Mucosa of stomach (tissue), 1 donor: ENCODE measurements at regions not wholly inside any gene's neighbourhood (a gene's known extent, or its start where the extent isn't known, plus 50 kb on each side); places are given as distances from the start of the nearest gene placed in this dataset.

Experiments
- H3K27me3 ChIP-seq: one replicate; pipeline ENCODE4 v1.7.0; 2013; ENCODE audit warnings: mild to moderate bottlenecking, low read length; ENCODE audit not compliant: control insufficient read depth, insufficient read depth
- H3K36me3 ChIP-seq: one replicate; pipeline ENCODE4 v1.7.0; 2013; ENCODE audit warnings: low read length; ENCODE audit not compliant: control insufficient read depth, insufficient read depth
- H3K4me1 ChIP-seq: one replicate; pipeline ENCODE4 v1.7.0; 2013; ENCODE audit warnings: mild to moderate bottlenecking, low read length; ENCODE audit not compliant: control insufficient read depth, insufficient read depth
- H3K4me3 ChIP-seq: one replicate; pipeline ENCODE4 v1.7.0; 2013; ENCODE audit warnings: low read length
- H3K9ac ChIP-seq: one replicate; pipeline ENCODE4 v1.7.0; 2013; ENCODE audit warnings: mild to moderate bottlenecking, low read length, moderate library complexity
- H3K9me3 ChIP-seq: one replicate; pipeline ENCODE4 v1.7.0; 2013; ENCODE audit warnings: mild to moderate bottlenecking, low read length, moderate library complexity; ENCODE audit not compliant: control insufficient read depth
- donor health status: Pancreatic carcinoma.

DNA sequence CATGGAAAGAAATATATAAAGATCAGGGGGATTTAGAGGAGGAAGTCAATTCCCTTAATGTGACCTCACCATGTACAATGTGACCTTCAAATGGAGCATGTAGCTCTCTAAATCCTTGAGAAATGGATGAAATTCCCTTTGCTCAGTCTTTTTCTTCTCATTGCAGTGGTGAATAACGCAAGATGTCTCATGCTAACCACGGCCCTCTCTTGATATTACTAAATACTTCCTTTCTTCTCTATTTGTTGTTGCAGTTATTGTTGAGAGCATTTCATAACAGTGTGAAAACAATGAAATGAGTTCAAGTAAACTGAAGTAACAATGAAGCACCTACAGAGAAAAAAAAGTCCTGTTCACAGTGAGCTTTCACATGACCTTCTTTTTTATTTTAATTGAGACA lies 55.6 kb downstream of the ZNF281 start:
- Histone ChIP-seq H3K9me3 (no peaks in the 10 kb centered on the region), H3K36me3 (no peaks in the 10 kb centered on the region), H3K9ac (no peak overlapping the region), H3K27me3 (no peaks in the 10 kb centered on the region), H3K4me1 (peaks cover 4% of the 10 kb centered on the region), H3K4me3 (no peak overlapping the region)

DNA sequence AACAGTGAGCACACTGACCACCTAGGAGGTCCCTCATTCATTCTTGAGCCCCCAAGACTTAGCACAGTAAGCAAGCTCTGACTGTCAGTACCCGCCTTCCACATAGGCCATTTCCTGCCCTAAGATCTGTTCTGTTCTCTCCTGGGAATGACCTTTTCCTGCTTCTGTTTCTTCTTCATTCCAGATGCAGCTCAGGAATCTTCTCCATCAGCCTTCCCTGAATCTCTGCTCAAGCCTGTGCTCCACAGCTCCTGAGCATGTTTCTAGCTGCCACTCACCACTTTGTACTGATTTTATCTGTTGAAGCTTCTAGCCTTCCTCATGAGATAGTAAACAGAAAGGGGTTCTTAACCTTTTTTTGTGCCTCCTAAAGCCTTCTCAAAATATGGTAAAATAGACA lies 56.6 kb downstream of the ZNF281 start:
- Histone ChIP-seq H3K27me3 (no peaks in the 10 kb centered on the region), H3K4me1 (peaks cover 4% of the 10 kb centered on the region), H3K9ac (no peak overlapping the region), H3K4me3 (no peak overlapping the region), H3K36me3 (no peaks in the 10 kb centered on the region), H3K9me3 (no peaks in the 10 kb centered on the region)

DNA sequence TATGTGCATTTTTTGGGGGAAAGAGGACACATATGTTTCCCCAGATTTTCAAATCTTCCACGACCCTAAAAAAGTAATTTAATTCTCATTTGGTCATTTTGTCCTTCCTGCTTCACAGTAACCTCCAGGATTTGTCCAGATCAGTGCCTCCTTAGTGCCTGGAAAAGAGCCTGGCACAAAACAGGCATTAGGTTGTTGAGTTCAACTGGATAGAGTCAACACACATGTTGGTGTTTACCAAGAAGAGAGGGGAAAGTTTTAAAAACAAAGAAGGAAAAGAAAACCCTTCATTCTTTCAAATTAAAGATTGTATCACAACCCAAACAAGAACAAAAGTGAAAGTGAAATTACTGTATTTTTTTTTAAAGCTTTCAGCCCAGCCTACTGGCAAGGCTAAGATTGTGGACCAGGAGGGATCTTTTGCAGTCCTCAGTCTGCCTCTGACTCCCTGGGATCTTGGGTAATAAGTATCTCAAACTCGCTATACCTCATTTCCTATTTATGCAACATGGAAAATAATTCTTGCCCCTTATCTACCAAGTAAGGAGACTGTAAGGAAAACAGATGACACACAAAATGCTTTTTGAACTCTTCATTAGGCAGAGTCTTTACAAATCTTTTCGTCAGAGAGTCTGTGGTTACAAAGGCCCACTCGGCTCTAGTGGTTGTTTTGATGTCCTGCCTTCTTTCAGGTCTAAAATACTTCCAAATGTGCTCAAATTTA lies 57.8 kb downstream of the ZNF281 start:
- Histone ChIP-seq H3K27me3 (no peaks in the 10 kb centered on the region), H3K4me3 (no peak overlapping the region), H3K36me3 (no peaks in the 10 kb centered on the region), H3K4me1 (peaks cover 4% of the 10 kb centered on the region), H3K9ac (no peak overlapping the region), H3K9me3 (no peaks in the 10 kb centered on the region)

DNA sequence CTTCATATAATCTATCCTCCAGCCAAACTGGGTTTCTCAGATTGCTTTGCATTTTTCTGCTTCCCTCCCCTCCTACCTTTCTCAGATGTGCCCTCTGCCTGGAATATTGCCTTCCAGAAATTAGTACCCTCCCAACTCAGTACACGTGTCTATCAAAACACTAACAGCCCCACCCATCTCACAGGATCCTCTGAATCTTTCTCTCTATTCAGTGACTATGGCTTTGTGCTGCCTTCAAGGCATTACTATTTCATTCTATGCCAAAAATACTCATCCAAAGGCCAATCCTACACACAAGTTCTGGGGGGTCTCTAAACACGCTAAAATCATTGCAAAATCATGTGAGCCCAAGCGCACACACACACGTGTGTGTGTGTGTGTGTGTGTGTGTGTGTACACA lies 58.4 kb downstream of the ZNF281 start:
- Histone ChIP-seq H3K4me3 (no peak overlapping the region), H3K4me1 (peaks cover 4% of the 10 kb centered on the region), H3K36me3 (no peaks in the 10 kb centered on the region), H3K9ac (no peak overlapping the region), H3K9me3 (no peaks in the 10 kb centered on the region), H3K27me3 (no peaks in the 10 kb centered on the region)

DNA sequence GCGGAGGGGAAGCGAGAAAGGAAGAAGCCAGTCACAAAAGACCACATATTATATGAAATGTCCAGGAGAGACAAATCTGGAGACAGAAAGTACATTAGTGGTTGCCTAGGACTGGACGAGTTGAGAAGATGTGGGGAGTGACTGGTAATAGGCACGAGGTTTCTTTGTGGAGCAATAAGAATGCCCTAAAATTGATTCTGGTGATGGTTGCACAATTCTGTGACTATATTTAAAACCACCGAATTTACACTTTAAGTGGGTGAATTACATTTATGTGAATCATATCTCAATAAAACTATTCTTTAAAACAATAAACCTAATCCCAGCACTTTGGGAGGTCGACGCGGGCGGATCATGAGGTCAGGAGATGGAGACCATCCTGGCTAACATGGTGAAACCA lies 63.1 kb downstream of the ZNF281 start:
- no peak overlapping the region for H3K9ac ChIP-seq
- no peaks in the 10 kb centered on the region for H3K27me3 ChIP-seq
- H3K9me3 ChIP-seq = no peaks in the 10 kb centered on the region
- H3K4me1 ChIP-seq = no peaks in the 10 kb centered on the region
- H3K4me3 ChIP-seq = no peak overlapping the region
- H3K36me3 ChIP-seq = no peaks in the 10 kb centered on the region

DNA sequence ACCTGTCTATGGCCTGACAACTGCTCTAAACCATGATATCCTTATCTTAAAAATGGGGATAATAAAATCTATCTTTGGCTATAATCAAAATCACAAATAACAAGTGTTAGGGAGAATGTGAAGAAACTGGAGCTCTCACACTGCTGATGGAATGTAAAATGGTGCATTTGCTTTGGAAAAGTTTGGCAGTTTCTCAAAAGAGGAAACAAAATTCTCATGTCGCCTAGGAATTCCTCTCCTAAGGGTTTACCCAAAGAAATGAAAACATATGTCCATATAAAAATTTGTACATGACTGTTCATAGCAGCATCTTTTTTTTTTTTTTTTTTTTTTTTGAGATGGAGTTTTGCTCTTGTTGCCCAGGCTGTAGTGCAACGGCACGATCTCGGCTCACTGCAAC lies 64.3 kb downstream of the ZNF281 start:
- Histone ChIP-seq H3K4me1 (no peaks in the 10 kb centered on the region), H3K9ac (no peak overlapping the region), H3K9me3 (no peaks in the 10 kb centered on the region), H3K4me3 (no peak overlapping the region), H3K27me3 (no peaks in the 10 kb centered on the region), H3K36me3 (no peaks in the 10 kb centered on the region)

DNA sequence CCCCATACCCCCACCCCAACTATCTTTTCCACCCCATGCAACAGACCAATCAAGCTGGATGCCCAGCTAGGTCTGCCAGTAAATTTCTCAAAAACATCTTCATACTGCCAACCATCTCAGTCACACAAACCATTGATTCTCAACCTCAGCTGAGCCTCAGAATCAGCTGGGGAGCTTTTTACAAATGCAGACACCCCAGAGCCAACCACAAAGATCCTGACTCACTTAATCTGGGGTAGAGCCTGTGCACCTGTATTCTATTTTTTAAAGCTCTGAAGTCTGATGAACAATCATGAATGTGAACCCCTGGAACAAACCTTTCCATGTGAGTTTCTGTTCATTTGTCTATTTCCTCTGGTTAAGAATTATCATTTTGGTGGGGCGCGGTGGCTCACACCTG lies 66.0 kb downstream of the ZNF281 start:
- Histone ChIP-seq H3K9me3 (no peaks in the 10 kb centered on the region), H3K9ac (no peak overlapping the region), H3K4me1 (no peaks in the 10 kb centered on the region), H3K27me3 (no peaks in the 10 kb centered on the region), H3K36me3 (no peaks in the 10 kb centered on the region), H3K4me3 (no peak overlapping the region)

DNA sequence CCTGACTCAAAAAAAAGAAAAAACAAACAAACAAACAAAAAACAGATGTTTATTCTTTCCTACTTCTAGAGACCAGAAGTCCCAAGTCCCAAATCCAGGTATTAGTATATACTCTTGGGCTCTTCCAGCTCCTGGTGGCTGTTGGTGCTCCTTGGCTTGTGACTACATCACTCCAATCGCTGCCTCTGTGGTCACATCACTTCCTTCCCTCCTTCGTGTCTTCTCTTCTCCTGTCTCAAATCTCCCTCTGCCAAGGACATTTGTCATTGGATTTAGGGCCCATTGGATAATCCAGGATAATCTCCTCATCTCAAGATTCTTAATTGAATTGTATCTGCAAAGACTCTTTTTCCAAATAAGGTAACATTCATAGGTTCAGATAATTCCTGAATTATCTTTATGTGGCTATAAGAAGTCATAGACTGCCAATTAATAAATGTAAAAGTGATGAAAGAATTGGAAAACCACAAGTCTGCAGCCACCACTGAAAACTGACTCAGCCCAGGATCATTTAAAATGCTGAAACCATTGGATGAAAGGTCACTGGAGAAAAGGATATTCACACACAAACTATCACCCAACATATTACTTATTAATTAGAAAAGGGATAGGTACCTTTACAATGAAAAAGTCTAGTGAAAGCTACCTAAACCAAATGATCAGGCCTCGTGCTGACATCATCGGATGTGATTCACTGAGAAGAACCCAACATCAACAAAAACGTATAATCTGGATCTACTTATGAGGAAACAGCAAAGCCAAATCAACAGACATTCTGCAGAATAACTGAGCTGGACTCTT lies 67.1 kb downstream of the ZNF281 start:
- no peaks in the 10 kb centered on the region for H3K36me3 ChIP-seq
- H3K9me3 ChIP-seq = no peaks in the 10 kb centered on the region
- no peak overlapping the region for H3K4me3 ChIP-seq
- no peak overlapping the region for H3K9ac ChIP-seq
- no peaks in the 10 kb centered on the region for H3K27me3 ChIP-seq
- H3K4me1 ChIP-seq = no peaks in the 10 kb centered on the region

DNA sequence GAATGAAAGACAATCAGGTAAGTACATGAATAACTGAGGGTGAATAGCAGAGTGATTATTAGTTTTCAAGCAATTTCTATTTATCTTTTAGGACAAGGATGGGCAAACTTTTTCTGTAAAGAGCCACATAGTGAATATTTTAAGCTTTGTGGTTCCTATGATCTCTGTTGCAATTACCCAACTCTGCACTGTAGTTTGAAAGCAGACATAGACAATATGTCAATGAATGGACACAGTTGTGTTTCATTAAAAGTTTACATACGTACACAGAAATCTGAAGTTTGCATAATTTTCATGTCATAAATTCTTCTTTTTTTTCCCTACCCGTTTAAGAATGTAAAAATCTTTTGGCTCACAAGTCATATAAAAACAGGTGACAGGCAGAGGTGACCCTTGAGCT lies 71.4 kb downstream of the ZNF281 start:
- Histone ChIP-seq H3K9me3 (no peaks in the 10 kb centered on the region), H3K27me3 (no peaks in the 10 kb centered on the region), H3K36me3 (no peaks in the 10 kb centered on the region), H3K4me3 (no peak overlapping the region), H3K4me1 (no peaks in the 10 kb centered on the region), H3K9ac (no peak overlapping the region)

DNA sequence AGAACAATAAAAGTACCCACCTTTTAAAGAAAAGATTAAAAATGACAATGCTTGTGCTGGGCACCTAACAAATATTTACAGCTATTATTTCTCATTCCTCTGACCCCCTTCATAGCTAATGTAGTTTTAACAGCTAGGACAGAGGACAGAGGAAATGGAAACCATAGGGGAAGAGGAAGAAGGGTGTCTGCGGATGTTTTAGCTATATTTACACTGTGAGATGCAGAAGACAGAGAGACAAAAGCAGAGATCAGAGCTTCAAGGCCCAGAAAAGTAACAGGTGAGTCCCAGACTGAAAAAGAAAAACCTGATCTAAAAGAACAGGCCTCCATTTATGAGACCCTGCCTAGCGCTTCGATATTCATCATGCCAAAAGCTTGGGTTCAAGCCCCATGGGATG lies 72.0 kb downstream of the ZNF281 start:
- no peaks in the 10 kb centered on the region for H3K36me3 ChIP-seq
- no peak overlapping the region for H3K4me3 ChIP-seq
- H3K27me3 ChIP-seq = no peaks in the 10 kb centered on the region
- H3K9me3 ChIP-seq = no peaks in the 10 kb centered on the region
- no peak overlapping the region for H3K9ac ChIP-seq
- no peaks in the 10 kb centered on the region for H3K4me1 ChIP-seq

DNA sequence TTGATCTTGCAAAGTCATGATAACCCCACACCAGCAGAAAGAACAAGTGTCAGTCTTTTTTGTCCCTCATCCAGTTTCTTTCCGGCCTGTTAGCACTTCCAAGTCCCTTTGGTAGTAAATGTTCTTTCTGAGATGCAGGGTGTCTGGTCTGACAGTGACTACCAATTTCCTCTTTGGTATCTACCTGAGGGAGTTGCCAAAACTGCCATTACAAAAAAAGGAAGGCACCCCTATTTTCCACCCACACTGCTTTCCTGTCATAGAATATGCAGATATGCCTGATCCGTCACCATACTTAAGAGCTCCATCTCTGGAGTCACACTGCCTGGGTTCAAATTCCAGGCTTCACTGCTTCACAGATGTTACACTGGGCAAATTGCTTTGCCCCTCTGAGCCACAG lies 72.4 kb downstream of the ZNF281 start:
- Histone ChIP-seq H3K9me3 (no peaks in the 10 kb centered on the region), H3K9ac (no peak overlapping the region), H3K4me3 (no peak overlapping the region), H3K27me3 (no peaks in the 10 kb centered on the region), H3K4me1 (no peaks in the 10 kb centered on the region), H3K36me3 (no peaks in the 10 kb centered on the region)

DNA sequence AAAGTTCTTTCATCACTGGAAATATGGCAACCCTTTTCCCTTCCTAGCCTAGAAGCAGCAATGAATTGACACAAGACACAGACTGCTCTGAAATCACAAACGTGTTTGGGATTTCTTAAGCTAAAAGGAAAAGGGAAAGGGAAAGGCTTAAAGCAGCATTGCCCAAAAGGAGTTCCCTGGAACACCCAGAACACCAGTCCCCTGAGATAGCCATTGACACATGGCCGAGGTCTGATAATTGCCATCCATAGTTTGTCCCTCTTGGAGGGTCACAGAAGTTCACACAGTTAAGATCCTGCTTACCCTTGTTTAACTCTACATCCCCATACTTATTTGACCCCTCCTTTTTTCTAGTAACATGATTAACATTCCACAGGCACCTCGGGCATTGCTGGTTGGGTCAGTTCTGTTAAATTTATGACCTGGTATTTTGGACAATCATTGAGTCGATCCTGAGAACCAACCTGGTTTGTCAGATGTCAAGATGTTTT lies 72.9 kb downstream of the ZNF281 start:
- Histone ChIP-seq H3K36me3 (no peaks in the 10 kb centered on the region), H3K4me3 (no peak overlapping the region), H3K9ac (no peak overlapping the region), H3K9me3 (no peaks in the 10 kb centered on the region), H3K4me1 (no peaks in the 10 kb centered on the region), H3K27me3 (no peaks in the 10 kb centered on the region)
